ENCODE measurements at regions not wholly inside any gene's neighbourhood (a gene's known extent, or its start where the extent isn't known, plus 50 kb on each side); places are given as distances from the start of the nearest gene placed in this dataset.

DNA sequence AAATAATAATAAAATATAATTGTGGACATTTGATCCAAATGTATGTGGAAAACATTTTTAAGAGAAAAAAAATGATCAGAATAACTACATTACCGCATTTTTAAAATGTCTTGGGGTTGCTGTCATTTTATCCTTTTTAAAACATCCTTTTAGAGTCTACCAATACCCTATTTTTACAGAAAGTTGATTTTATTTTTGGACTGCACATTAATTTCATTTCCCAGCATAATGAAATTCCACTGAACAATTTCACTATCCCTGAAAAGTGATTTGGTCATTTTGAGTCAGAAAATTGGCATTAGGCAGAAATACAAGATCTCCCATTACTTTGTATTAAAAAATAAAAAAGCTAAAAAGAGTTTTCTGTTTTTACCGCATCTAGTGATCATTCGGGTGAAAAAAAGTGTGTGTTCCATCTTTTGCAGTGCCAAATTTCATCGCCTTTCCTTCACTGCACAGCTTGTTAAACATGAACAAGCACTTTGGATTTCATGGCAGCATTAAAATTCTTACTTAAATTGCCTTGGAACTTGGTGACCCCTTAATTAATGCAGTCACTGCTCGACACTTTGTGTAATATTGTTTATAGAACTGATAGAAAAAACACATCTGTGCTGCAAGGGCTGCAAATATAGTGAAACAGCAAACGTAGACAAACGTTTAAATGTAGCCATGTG is 611.7 kb downstream of the TSN start:
- intact Hi-C loops (cut with micrococcal nuclease) = no loop called here
- DNase-seq (ENCODE audit: extremely low read depth in 1 of 4, low spot score in 3 of 4) (no peak), FAIRE-seq (no peak), ATAC-seq (no peak)
- Histone ChIP-seq H3K4me2 (ENCODE audit: insufficient read depth, low read length) (no peak overlapping the region), H3K9ac (ENCODE audit: insufficient read depth in 1 of 2, low read depth in 2 of 2, low read length in 2 of 2) (no peak overlapping the region), H3K27ac (ENCODE audit: extremely low read depth, low read depth, low read length) (no peak overlapping the region), H3K36me3 (ENCODE audit: control insufficient read depth, insufficient read depth, low read length) (no peaks in the 10 kb centered on the region), H4K20me1 (replicated peaks; ENCODE audit: control insufficient read depth, insufficient read depth, low read length) (no peaks in the 10 kb centered on the region), H3K4me3 (no peak overlapping the region), H3K27me3 (ENCODE audit: control insufficient read depth in 2 of 2, insufficient read depth in 2 of 2, low read length in 2 of 2) (no peaks in the 10 kb centered on the region), H3K9me3 (replicated peaks; ENCODE audit: control insufficient read depth, insufficient read depth, low read depth, low read length) (no peaks in the 10 kb centered on the region), H3K9me1 (ENCODE audit: control insufficient read depth, insufficient read depth, low read length) (no peaks in the 10 kb centered on the region), H3K4me1 (replicated peaks in 1 of 2; ENCODE audit: control insufficient read depth in 2 of 2, insufficient read depth in 2 of 2, low read length in 2 of 2) (no peaks in the 10 kb centered on the region), H3K79me2 (ENCODE audit: control insufficient read depth, insufficient read depth, low read length) (no peaks in the 10 kb centered on the region), H2AFZ (ENCODE audit: low read depth, low read length) (no peak overlapping the region)
- ChIA-PET POLR2A (no interaction called here), CTCF (ENCODE audit: low intra/inter-chr PET ratio) (no interaction called here)
- 0% methylated on average over 7 of the region's 7 CpGs for WGBS (ENCODE audit: insufficient coverage, low coverage, missing lambda C conversion rate)
- no TSS peak for BruUV-seq (replicated peaks)
- in situ Hi-C loops (cut with MboI) = no loop called here
- TF ChIP-seq GABPB1 (CRISPR knock-in tag; IDR thresholded peaks at IDR 0.05) = no peak
- TF ChIP-seq ZNF57 (CRISPR knock-in tag; IDR thresholded peaks at IDR 0.05) = no peak
- TF ChIP-seq, protein P1, sequence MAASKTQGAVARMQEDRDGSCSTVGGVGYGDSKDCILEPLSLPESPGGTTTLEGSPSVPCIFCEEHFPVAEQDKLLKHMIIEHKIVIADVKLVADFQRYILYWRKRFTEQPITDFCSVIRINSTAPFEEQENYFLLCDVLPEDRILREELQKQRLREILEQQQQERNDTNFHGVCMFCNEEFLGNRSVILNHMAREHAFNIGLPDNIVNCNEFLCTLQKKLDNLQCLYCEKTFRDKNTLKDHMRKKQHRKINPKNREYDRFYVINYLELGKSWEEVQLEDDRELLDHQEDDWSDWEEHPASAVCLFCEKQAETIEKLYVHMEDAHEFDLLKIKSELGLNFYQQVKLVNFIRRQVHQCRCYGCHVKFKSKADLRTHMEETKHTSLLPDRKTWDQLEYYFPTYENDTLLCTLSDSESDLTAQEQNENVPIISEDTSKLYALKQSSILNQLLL (CRISPR knock-in tag; IDR thresholded peaks at IDR 0.05; ENCODE audit: borderline replicate concordance) = no peak
- TF ChIP-seq CAMTA2 (CRISPR knock-in tag; conservative IDR thresholded peaks at IDR 0.05) = no peak
- TF ChIP-seq FOXK1 (CRISPR knock-in tag; IDR thresholded peaks at IDR 0.05; ENCODE audit: borderline replicate concordance) = no peak
- TF ChIP-seq RBM39 (optimal IDR thresholded peaks at IDR 0.05; ENCODE audit: low read depth, low read length) = no peak
- TF ChIP-seq ZNF408 (CRISPR knock-in tag; IDR thresholded peaks at IDR 0.05; ENCODE audit: low read depth) = no peak
- no peak for TF ChIP-seq GTF2F1 (IDR thresholded peaks at IDR 0.05; ENCODE audit: low read depth, low read length)
- TF ChIP-seq ZNF232 (CRISPR knock-in tag; IDR thresholded peaks at IDR 0.05) = no peak
- no peak for TF ChIP-seq ESRRB (CRISPR knock-in tag; IDR thresholded peaks at IDR 0.05; ENCODE audit: borderline replicate concordance)
- TF ChIP-seq, protein P2, sequence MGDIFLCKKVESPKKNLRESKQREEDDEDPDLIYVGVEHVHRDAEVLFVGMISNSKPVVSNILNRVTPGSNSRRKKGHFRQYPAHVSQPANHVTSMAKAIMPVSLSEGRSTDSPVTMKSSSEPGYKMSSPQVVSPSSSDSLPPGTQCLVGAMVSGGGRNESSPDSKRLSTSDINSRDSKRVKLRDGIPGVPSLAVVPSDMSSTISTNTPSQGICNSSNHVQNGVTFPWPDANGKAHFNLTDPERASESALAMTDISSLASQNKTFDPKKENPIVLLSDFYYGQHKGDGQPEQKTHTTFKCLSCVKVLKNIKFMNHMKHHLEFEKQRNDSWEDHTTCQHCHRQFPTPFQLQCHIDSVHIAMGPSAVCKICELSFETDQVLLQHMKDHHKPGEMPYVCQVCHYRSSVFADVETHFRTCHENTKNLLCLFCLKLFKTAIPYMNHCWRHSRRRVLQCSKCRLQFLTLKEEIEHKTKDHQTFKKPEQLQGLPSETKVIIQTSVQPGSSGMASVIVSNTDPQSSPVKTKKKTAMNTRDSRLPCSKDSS (IDR thresholded peaks at IDR 0.05; ENCODE audit: low read depth, partially characterized antibody) = no peak
- no peak for TF ChIP-seq PHB (CRISPR knock-in tag; IDR thresholded peaks at IDR 0.05)
- TF ChIP-seq SRF (CRISPR knock-in tag; IDR thresholded peaks at IDR 0.05) = no peak
- no peak for TF ChIP-seq NCOA2 (IDR thresholded peaks at IDR 0.05; ENCODE audit: partially characterized antibody in 2 of 2)
- TF ChIP-seq EHMT2 (IDR thresholded peaks at IDR 0.05) = no peak
- TF ChIP-seq RBM17 (IDR thresholded peaks at IDR 0.05; ENCODE audit: borderline replicate concordance, low read depth, low read length) = no peak
- TF ChIP-seq DMBX1 (CRISPR knock-in tag; IDR thresholded peaks at IDR 0.05; ENCODE audit: borderline replicate concordance) = no peak
- no peak for TF ChIP-seq FOXJ3 (CRISPR knock-in tag; IDR thresholded peaks at IDR 0.05)
- no peak for TF ChIP-seq DIDO1 (tag; IDR thresholded peaks at IDR 0.05; ENCODE audit: low read depth)
